ENCODE measurements at regions not wholly inside any gene's neighbourhood (a gene's known extent, or its start where the extent isn't known, plus 50 kb on each side); places are given as distances from the start of the nearest gene placed in this dataset.

DNA sequence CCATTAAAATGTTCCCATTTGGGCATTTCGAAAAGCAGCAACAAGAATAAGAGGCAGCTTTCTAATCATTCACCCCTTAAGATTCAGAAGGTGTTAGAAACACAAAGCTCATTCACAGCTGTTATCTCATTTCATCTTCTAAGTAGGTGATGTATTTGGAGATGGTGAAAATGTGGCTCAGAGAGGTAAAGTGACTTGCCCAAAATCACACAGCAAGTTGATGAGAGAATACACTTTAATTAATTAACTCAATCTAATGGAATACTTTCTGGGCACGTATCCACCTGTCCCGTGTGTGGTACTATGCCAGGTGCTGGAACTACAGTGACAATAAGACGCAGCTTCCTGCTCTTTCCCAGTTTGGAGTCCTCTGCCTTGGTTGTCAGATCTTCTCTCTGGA, 147.4 kb upstream of the LRFN2 start:
- TF ChIP-seq, protein P1, sequence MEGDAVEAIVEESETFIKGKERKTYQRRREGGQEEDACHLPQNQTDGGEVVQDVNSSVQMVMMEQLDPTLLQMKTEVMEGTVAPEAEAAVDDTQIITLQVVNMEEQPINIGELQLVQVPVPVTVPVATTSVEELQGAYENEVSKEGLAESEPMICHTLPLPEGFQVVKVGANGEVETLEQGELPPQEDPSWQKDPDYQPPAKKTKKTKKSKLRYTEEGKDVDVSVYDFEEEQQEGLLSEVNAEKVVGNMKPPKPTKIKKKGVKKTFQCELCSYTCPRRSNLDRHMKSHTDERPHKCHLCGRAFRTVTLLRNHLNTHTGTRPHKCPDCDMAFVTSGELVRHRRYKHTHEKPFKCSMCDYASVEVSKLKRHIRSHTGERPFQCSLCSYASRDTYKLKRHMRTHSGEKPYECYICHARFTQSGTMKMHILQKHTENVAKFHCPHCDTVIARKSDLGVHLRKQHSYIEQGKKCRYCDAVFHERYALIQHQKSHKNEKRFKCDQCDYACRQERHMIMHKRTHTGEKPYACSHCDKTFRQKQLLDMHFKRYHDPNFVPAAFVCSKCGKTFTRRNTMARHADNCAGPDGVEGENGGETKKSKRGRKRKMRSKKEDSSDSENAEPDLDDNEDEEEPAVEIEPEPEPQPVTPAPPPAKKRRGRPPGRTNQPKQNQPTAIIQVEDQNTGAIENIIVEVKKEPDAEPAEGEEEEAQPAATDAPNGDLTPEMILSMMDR (IDR thresholded peaks at IDR 0.05), result no peak

DNA sequence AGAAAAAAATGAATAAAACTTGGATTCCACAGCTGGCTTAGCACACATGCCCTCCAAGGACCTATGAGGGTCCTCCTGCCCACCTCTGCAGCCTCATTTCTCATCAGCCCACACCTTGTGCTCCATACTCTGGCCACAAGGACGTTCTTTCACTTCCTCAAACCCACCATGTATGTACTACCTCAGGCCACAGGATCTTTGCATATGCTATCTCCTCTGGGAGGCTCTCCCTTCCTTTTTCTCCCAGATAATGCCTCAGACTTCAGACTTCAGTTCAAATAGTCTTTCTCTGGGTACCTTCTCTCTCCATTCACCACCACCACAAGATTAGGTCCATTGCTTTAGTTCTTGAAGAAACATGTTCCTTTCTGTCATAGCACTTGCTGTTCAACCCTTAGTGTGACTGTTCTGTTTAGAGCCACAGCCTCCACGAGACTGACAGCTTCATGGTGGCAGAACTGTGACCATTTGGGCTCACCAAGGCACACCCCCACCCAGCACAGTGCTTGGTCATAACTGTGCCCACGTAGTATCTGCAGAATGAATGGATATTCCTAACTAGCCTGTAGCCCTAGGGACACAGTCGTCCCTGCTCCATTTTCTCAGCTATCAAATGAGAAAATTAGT, 146.7 kb upstream of the LRFN2 start:
- Histone ChIP-seq H3K27ac (no peak overlapping the region), H3K4me3 (no peak overlapping the region)
- TF ChIP-seq, protein P1 (IDR thresholded peaks at IDR 0.05), result no peak
- no peak for DNase-seq (ENCODE audit: low spot score)

More for the DNA sequence above, 147.4 kb upstream of the LRFN2 start:
- no peak for DNase-seq (ENCODE audit: low spot score)
- Histone ChIP-seq H3K27ac (no peak overlapping the region), H3K4me3 (no peak overlapping the region)

DNA sequence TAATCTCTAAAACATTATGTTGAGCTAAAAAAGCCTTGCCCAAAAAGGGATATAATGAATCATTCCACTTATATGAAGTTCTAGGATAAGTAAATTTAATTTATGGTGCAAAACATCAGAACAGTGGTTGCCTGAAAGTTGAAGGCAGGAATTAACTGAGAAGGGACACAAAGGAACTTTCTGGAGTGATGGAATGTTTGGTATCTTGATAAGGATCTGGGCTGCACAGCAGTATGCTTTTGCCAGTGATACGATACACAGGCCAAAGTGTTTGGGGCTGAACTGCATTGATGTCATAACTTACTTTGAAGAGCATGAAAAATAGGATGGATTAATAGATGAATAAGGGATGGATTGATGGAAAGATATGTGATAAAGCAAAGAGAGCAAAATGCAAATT, 146.1 kb upstream of the LRFN2 start:
- H3K4me3 ChIP-seq, result no peak overlapping the region
- no peak for DNase-seq (ENCODE audit: low spot score)
- no peak overlapping the region for H3K27ac ChIP-seq
- TF ChIP-seq, protein P1 (IDR thresholded peaks at IDR 0.05), result no peak

DNA sequence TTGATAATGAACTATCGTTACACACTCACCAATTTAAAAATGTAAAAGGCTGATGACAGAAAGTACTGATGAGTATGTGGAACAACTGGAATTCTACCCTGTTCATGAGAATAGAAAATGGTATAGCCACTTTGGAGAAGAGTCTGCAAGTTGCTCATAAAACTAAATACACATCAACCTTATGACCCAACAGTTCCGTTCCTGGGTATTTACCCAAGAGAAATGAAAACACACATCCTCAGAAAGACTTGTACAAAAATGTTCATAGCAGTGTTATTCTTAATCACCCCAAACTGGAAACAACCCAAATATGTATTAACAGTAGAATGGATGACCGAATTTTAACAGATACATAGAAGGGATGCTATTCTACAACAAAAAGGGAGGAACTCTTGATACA, 145.7 kb upstream of the LRFN2 start:
- Histone ChIP-seq H3K27ac (no peak overlapping the region), H3K4me3 (no peak overlapping the region)
- TF ChIP-seq, protein P1 (IDR thresholded peaks at IDR 0.05), result no peak
- no peak for DNase-seq (ENCODE audit: low spot score)

DNA sequence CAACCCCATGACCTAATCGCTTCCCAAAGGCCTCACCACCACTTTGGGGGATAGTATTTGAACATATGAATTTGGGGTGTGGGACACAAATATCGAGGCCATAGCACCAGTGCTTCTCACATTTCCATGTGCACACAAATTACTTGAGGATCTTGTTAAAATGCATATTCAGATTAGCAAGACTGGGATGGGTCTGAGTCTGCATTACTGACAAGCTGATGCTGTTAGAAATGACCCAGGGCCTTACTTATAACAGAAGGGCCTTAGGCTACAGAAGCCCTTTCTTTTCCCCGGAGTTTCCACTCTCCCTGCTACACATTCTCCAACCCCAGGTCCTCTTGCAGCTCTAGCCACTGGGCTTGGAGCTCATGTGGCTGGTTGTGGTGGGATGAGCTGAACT, 141.5 kb upstream of the LRFN2 start:
- no peak overlapping the region for H3K4me3 ChIP-seq
- no peak overlapping the region for H3K27ac ChIP-seq
- no peak for DNase-seq (ENCODE audit: low spot score)
- TF ChIP-seq, protein P1 (IDR thresholded peaks at IDR 0.05), result no peak

DNA sequence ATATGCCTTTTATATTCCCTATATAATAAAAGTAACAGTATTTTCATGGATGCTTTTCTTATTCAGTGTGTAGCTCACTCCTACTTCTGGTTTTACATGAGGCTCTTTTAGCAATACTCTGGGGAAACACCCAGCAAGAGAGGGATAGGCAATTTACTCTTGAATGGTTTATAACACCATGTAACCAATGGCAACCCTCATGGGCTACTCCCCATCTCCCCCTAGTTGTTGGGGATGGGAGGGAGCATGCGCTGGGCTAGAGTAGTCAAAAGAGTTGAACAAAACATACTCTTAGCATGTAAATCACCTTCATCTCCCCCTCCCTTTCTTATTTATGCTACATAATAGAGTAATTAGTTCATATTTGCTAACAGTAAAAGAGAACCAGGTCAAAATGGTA, 140.1 kb upstream of the LRFN2 start:
- Histone ChIP-seq H3K4me3 (no peak overlapping the region), H3K27ac (no peak overlapping the region)
- DNase-seq (ENCODE audit: low spot score), result no peak
- TF ChIP-seq, protein P1 (IDR thresholded peaks at IDR 0.05), result no peak

DNA sequence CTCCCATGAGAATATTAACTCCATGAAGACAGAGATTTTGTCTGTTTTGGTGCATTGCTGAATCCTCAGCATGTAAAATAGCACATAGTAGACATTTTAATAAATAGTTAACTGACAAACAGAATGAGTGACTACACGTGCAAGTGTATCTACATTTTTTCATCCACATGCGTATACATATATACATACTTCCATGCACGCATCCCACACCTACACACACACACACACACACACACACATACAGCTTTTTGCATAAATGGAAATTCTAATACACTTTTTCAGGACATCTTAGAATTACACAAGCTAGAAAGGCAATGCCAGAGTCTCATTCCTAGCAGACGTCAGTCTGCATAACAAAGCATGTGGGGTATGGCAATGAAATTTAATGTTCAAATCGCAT, 139.7 kb upstream of the LRFN2 start:
- no peak for DNase-seq (ENCODE audit: low spot score)
- Histone ChIP-seq H3K4me3 (no peak overlapping the region), H3K27ac (no peak overlapping the region)
- TF ChIP-seq, protein P1 (IDR thresholded peaks at IDR 0.05), result no peak

All from coronary artery (tissue), 2 donors.